GM13976 (cell line): ENCODE measurements at regions not wholly inside any gene's neighbourhood (a gene's known extent, or its start where the extent isn't known, plus 50 kb on each side); places are given as distances from the start of the nearest gene placed in this dataset.

Source experiments
- DNase-seq: peaks from one replicate; pipeline ENCODE4 v3.0.0; 2012; ENCODE audit warnings: low spot score
- in situ Hi-C: fragments of 300-500 bp; cut with MboI; formaldehyde crosslinking; loops from one replicate; pipeline ENCODE4 v1.12.0; 2022; ENCODE audit warnings: low sequenced_read_pairs, mixed read lengths, inconsistent platforms; ENCODE audit not compliant: unreplicated experiment
- TF ChIP-seq, protein P1 (sequence below): IDR thresholded peaks from 2 replicates; pipeline ENCODE4 v1.5.1; 2012; ENCODE audit warnings: borderline replicate concordance, mild to moderate bottlenecking; ENCODE audit not compliant: insufficient read depth; ENCODE audit errors: extremely low read depth, missing control alignments, control extremely low read depth

DNA sequence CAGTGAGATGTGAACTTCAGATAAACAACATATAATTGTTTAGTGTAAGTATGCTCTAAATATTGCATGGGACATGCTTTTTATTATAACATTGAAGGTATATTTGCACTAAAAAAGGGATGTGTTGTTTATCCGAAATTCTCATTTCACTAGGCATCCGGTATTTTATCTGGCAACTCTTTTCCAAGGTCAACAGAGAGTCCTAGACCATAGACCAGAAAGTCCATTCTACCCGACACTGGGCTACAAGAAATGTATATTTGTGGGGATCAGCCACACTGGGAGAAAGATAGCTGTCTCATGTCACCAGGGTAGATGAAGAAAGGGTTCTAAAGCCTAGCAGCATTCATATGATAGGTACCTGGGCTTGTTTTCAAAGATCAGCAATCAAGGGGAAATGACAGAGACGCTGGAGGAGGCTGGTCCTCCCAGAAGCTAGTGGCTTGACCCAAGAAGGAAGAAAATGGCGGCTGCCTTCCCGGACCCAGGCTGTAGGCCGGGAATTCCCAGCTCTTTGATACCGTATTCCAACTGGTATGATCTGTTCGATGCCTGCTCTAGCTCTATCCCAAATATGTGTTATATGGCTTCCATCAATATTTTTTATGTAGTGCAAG lies 161.1 kb upstream of the IRF2BP2 start:
- TF ChIP-seq, protein P1, sequence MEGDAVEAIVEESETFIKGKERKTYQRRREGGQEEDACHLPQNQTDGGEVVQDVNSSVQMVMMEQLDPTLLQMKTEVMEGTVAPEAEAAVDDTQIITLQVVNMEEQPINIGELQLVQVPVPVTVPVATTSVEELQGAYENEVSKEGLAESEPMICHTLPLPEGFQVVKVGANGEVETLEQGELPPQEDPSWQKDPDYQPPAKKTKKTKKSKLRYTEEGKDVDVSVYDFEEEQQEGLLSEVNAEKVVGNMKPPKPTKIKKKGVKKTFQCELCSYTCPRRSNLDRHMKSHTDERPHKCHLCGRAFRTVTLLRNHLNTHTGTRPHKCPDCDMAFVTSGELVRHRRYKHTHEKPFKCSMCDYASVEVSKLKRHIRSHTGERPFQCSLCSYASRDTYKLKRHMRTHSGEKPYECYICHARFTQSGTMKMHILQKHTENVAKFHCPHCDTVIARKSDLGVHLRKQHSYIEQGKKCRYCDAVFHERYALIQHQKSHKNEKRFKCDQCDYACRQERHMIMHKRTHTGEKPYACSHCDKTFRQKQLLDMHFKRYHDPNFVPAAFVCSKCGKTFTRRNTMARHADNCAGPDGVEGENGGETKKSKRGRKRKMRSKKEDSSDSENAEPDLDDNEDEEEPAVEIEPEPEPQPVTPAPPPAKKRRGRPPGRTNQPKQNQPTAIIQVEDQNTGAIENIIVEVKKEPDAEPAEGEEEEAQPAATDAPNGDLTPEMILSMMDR: no peak
- in situ Hi-C loops: loop anchor here (25.0 kb wide), 1 partner anchor 316 kb away; no protein-coding TSS in a partner anchor

DNA sequence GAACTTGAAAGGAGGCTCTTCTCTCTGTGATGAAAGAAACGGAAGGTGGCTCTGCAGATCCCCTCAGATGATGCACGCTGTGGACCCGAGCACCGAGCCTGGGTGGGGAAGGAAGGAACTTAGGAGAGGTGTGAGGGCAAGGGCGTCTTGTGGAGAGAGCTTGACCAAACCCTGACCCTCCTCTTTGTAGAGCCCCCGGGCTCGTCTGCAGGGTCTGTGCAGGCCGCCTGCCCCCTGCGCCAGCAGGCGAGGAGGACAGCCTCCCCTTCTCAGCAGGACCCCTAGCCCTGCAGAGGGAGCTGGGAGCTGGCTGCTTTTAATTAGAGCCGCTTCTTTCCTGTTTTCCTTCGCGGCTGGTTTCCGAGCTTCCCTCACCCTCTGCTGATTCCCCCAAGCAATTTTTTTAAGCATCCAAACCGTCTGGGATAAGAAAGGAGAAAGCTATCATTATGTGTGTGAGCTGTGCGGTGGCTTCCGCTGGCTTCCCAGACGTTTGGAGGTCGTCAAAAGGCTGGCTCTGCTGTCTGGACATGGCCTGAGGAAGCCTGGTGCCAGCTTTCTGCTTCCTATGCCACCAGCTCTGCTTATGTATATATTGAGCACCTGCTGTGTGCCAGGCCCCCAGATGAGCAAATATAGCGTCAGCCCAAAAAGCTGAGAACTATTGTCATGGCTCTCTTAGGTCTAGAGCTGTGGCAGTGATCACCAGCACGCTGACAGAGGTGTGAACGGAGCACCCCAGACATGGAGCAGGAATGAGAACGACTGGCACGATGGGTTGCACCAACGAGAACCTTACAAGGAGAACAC lies 160.2 kb upstream of the IRF2BP2 start:
- no peak for DNase-seq
- TF ChIP-seq, protein P1: no peak
- in situ Hi-C loops: loop anchor here (25.0 kb wide), 1 partner anchor 317 kb away; no protein-coding TSS in a partner anchor

More for the DNA sequence above, 161.1 kb upstream of the IRF2BP2 start:
- no peak for DNase-seq

- in situ Hi-C loops: loop anchor here (25.0 kb wide), 1 partner anchor 318 kb away; no protein-coding TSS in a partner anchor
- TF ChIP-seq, protein P1: no peak
Observed at GRCh38 chr1:234769284-234769985, 159.5 kb upstream of the IRF2BP2 start.

DNA sequence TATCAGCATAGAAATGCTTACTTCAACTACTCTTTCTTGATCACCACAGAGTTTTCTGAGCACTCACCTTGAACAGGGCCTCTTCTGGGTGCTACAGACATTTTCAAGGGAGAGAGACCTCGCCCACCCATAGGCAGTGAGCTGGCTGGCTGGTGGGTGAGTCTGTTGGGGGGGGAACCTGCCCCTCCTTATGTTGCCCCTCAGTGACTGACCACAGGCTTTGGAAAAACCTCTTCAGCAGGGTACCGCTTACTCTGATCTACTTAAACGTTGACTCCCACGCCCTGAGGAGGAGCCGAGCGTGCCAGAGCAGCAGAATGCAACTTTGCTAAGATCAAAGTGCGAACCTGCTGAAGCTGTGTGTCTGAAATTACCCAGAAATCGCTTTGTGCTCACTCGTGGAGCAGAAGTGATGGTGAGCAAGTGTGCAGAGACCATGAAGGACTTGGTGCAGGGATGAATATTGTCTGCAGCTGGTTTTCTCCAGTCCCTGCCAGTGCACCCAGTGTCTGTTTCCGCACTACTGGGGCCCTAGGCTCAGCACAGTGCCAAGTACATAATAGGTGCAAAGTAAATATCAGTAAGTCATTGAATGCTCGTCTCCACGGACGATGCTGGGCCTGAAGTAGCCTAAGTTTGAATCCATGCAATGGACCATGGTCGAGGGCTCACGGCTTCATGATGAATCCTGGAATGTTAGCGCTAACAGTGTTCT lies 158.7 kb upstream of the IRF2BP2 start:
- TF ChIP-seq, protein P1: no peak
- in situ Hi-C loops: loop anchor here (25.0 kb wide), 1 partner anchor 319 kb away; no protein-coding TSS in a partner anchor
- DNase-seq: peak; percentile 40

More at GRCh38 chr1:234769284-234769985, 159.5 kb upstream of the IRF2BP2 start:
- DNase-seq: no peak

- peak; percentile 59 for DNase-seq
- in situ Hi-C loops: loop anchor here (25.0 kb wide), 1 partner anchor 319 kb away; no protein-coding TSS in a partner anchor
- TF ChIP-seq, protein P1: peak; percentile 8
Observed at GRCh38 chr1:234768171-234768568, 158.2 kb upstream of the IRF2BP2 start.
